Peyer's patch (tissue), 4 donors: ENCODE measurements at regions not wholly inside any gene's neighbourhood (a gene's known extent, or its start where the extent isn't known, plus 50 kb on each side); places are given as distances from the start of the nearest gene placed in this dataset.

Experiments used
- POLR2A ChIP-seq, 2 donors: fragments of 450-650 bp; IDR thresholded peaks; one replicate each; pipeline ENCODE4 v1.5.1; 2017; ENCODE audit warnings: antibody characterized with exemption in 2 of 2, mild to moderate bottlenecking in 2 of 2, moderate library complexity in 2 of 2
- TF ChIP-seq, protein P1 (sequence below), 6 experiments: fragments of 450-650 bp in 4 of 6; fragments of 200-600 bp in 2 of 6; sonication (generic) in 1 of 6; IDR thresholded peaks; one replicate each; pipeline ENCODE4 v1.5.1; 2017 to 2019; ENCODE audit warnings: antibody characterized with exemption in 6 of 6, mild to moderate bottlenecking in 3 of 6, moderate library complexity in 1 of 6

DNA sequence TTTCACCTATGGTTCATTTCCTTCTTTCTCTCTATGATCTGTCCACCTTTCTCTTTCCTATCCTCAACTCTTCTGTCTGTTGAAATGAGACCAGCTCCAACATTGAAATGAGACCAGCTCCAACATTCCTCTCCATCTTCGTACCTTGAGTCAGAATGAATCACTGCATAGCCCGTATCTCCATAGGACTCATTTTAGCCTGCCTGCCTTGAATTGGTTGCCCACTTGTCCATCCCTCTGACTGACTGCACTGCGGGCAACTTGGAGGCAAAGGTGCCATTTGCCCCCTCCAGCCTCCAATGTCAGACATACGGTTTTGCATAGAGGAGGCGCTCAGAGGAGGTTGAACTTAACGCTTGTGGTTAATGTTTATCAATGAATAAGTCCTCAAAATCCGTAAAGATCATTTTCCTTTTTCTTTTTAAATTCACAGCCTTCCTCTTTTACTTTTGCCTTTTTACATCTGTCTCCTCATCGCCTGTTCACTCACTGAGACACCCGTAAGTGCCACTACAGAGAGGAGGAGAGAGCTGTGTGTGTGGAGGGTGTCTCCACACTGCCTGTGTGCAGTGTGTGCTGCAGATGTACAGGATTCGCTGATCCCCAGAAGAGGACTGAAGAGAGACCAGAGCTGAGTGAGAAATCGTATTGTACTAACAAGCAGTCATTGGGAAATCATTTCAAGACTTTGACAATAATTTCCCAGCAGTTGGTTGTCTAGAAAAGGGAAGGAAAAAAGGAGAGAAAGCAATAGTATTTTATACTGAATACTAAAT lies 579.6 kb upstream of the MAP3K7 start:
- TF ChIP-seq, protein P1, sequence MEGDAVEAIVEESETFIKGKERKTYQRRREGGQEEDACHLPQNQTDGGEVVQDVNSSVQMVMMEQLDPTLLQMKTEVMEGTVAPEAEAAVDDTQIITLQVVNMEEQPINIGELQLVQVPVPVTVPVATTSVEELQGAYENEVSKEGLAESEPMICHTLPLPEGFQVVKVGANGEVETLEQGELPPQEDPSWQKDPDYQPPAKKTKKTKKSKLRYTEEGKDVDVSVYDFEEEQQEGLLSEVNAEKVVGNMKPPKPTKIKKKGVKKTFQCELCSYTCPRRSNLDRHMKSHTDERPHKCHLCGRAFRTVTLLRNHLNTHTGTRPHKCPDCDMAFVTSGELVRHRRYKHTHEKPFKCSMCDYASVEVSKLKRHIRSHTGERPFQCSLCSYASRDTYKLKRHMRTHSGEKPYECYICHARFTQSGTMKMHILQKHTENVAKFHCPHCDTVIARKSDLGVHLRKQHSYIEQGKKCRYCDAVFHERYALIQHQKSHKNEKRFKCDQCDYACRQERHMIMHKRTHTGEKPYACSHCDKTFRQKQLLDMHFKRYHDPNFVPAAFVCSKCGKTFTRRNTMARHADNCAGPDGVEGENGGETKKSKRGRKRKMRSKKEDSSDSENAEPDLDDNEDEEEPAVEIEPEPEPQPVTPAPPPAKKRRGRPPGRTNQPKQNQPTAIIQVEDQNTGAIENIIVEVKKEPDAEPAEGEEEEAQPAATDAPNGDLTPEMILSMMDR (IDR thresholded peaks at IDR 0.05), result no peak
- TF ChIP-seq POLR2A (IDR thresholded peaks at IDR 0.05), result no peak
